ENCODE measurements at regions not wholly inside any gene's neighbourhood (a gene's known extent, or its start where the extent isn't known, plus 50 kb on each side); places are given as distances from the start of the nearest gene placed in this dataset.
A peak's percentile ranks its signal among the peaks of the same experiment; 100 is the strongest.
"Not testable (repeated sequence)": the region's sequence is repeated elsewhere in the genome, so short reads cannot be mapped to it uniquely, and the experiment has no call there.

GRCh38 chr14:105653921-105654320 is 127.5 kb downstream of the TMEM121 start:
- not testable (repeated sequence) for DNase-seq (ENCODE audit: low spot score)

GRCh38 chr14:105659255-105659654 is 132.9 kb downstream of the TMEM121 start:
- DNase-seq (ENCODE audit: low spot score), result not testable (repeated sequence)

GRCh38 chr14:105659935-105660527 is 133.6 kb downstream of the TMEM121 start:
- DNase-seq (ENCODE audit: low spot score), result no peak

GRCh38 chr14:105660816-105661531 is 134.6 kb downstream of the TMEM121 start:
- DNase-seq (ENCODE audit: low spot score), result no peak

- not testable (repeated sequence) for DNase-seq (ENCODE audit: low spot score)
Observed at GRCh38 chr14:105662043-105662442, 135.7 kb downstream of the TMEM121 start.

- not testable (repeated sequence) for DNase-seq (ENCODE audit: low spot score)
Observed at GRCh38 chr14:105662592-105662991, 136.2 kb downstream of the TMEM121 start.

GRCh38 chr14:105663323-105663722 is 136.9 kb downstream of the TMEM121 start:
- not testable (repeated sequence) for DNase-seq (ENCODE audit: low spot score)

- not testable (repeated sequence) for DNase-seq (ENCODE audit: low spot score)
Observed at GRCh38 chr14:105663818-105664596, 137.6 kb downstream of the TMEM121 start.

GRCh38 chr14:105664691-105665090 is 138.3 kb downstream of the TMEM121 start:
- DNase-seq (ENCODE audit: low spot score), result no peak

- no peak for DNase-seq (ENCODE audit: low spot score)
Observed at GRCh38 chr14:105665247-105665950, 139.0 kb downstream of the TMEM121 start.

- DNase-seq (ENCODE audit: low spot score), result no peak
Observed at GRCh38 chr14:105665951-105666277, 139.5 kb downstream of the TMEM121 start.

- DNase-seq (ENCODE audit: low spot score), result no peak
Observed at GRCh38 chr14:105666420-105666819, 140.0 kb downstream of the TMEM121 start.

GRCh38 chr14:105666991-105667662 is 140.7 kb downstream of the TMEM121 start:
- DNase-seq (ENCODE audit: low spot score), result not testable (repeated sequence)

GRCh38 chr14:105667663-105668020 is 141.3 kb downstream of the TMEM121 start:
- not testable (repeated sequence) for DNase-seq (ENCODE audit: low spot score)

GRCh38 chr14:105668021-105668420 is 141.6 kb downstream of the TMEM121 start:
- not testable (repeated sequence) for DNase-seq (ENCODE audit: low spot score)

- DNase-seq (ENCODE audit: low spot score), result not testable (repeated sequence)
Observed at GRCh38 chr14:105668471-105669230, 142.3 kb downstream of the TMEM121 start.

- DNase-seq (ENCODE audit: low spot score), result peak; percentile 64
Observed at GRCh38 chr14:105669231-105669610, 142.8 kb downstream of the TMEM121 start.

- DNase-seq (ENCODE audit: low spot score), result not testable (repeated sequence)
Observed at GRCh38 chr14:105669646-105670045, 143.3 kb downstream of the TMEM121 start.

GRCh38 chr14:105672450-105673200 is 146.2 kb downstream of the TMEM121 start:
- peak; percentile 18 for DNase-seq (ENCODE audit: low spot score)

- DNase-seq (ENCODE audit: low spot score), result peak; percentile 6
Observed at GRCh38 chr14:105675433-105675832, 149.1 kb downstream of the TMEM121 start.

Data from mesenteric fat pad (tissue), 1 donor.